ENCODE measurements at regions not wholly inside any gene's neighbourhood (a gene's known extent, or its start where the extent isn't known, plus 50 kb on each side); places are given as distances from the start of the nearest gene placed in this dataset.
"Not testable (repeated sequence)": the region's sequence is repeated elsewhere in the genome, so short reads cannot be mapped to it uniquely, and the experiment has no call there.

- no peak overlapping the region for H3K4me3 Mint-ChIP-seq
- H3K9me3 Mint-ChIP-seq, result no peaks in the 10 kb centered on the region
- H3K36me3 Mint-ChIP-seq (ENCODE audit: low read depth), result no peaks in the 10 kb centered on the region
- ATAC-seq (no peak), DNase-seq (no peak)
- intact Hi-C loops (cut with micrococcal nuclease), result no loop called here
- H3K27me3 Mint-ChIP-seq, result no peaks in the 10 kb centered on the region
- TF ChIP-seq CTCF (IDR thresholded peaks at IDR 0.05), result no peak
- H3K27ac Mint-ChIP-seq, result no peak overlapping the region
- ChIA-PET POLR2A (no interaction called here), CTCF (interaction anchor here (0.8 to 1.3 kb wide), 2 partner anchors 290 to 304 kb away, joined by 4 to 5 read pairs; no protein-coding TSS in a partner anchor)
- no peaks in the 10 kb centered on the region for H3K4me1 Mint-ChIP-seq (ENCODE audit: low read depth)
Observed at GRCh38 chr1:116195077-116195868, 84.1 kb downstream of the MAB21L3 start.

- CTCF ChIA-PET, result interaction anchor here (1.9 kb wide), 1 partner anchor 61 kb away, joined by 6 read pairs; no protein-coding TSS in a partner anchor
- DNase-seq; H3K9me3 Mint-ChIP-seq; H3K36me3 Mint-ChIP-seq (ENCODE audit: low read depth); H3K4me3 Mint-ChIP-seq; H3K27me3 Mint-ChIP-seq; POLR2A ChIA-PET; H3K4me1 Mint-ChIP-seq (ENCODE audit: low read depth); H3K27ac Mint-ChIP-seq; ATAC-seq; intact Hi-C loops (cut with micrococcal nuclease): not testable (repeated sequence)
Observed at GRCh38 chr1:116200343-116200742, 89.1 kb downstream of the MAB21L3 start.

- no peak for TF ChIP-seq CTCF (IDR thresholded peaks at IDR 0.05)
- ATAC-seq, result no peak
- no peak for DNase-seq
- intact Hi-C loops (cut with micrococcal nuclease), result no loop called here
- POLR2A ChIA-PET, result no interaction called here
- H3K4me1 Mint-ChIP-seq (ENCODE audit: low read depth), result no peaks in the 10 kb centered on the region
- CTCF ChIA-PET, result no interaction called here
- no peaks in the 10 kb centered on the region for H3K9me3 Mint-ChIP-seq
- H3K27me3 Mint-ChIP-seq, result peaks cover 2% of the 10 kb centered on the region
- no peaks in the 10 kb centered on the region for H3K36me3 Mint-ChIP-seq (ENCODE audit: low read depth)
- no peak overlapping the region for H3K4me3 Mint-ChIP-seq
- H3K27ac Mint-ChIP-seq, result no peak overlapping the region
Observed at GRCh38 chr1:116201911-116202310, 90.7 kb downstream of the MAB21L3 start.

GRCh38 chr1:116203181-116203723, 92.1 kb downstream of the MAB21L3 start:
- Mint-ChIP-seq H3K9me3 (no peaks in the 10 kb centered on the region), H3K4me1 (ENCODE audit: low read depth) (no peaks in the 10 kb centered on the region), H3K27me3 (peaks cover 2% of the 10 kb centered on the region), H3K27ac (no peak overlapping the region), H3K36me3 (ENCODE audit: low read depth) (no peaks in the 10 kb centered on the region), H3K4me3 (no peak overlapping the region)
- ChIA-PET CTCF (no interaction called here), POLR2A (no interaction called here)
- intact Hi-C loops (cut with micrococcal nuclease), result no loop called here
- no peak for TF ChIP-seq CTCF (IDR thresholded peaks at IDR 0.05)
- ATAC-seq (no peak), DNase-seq (no peak)

GRCh38 chr1:116203920-116204319, 92.7 kb downstream of the MAB21L3 start:
- TF ChIP-seq CTCF (IDR thresholded peaks at IDR 0.05), result no peak
- CTCF ChIA-PET, result no interaction called here
- no peak for ATAC-seq
- no peak for DNase-seq
- no peak overlapping the region for H3K27ac Mint-ChIP-seq
- peaks cover 2% of the 10 kb centered on the region for H3K27me3 Mint-ChIP-seq
- no peaks in the 10 kb centered on the region for H3K9me3 Mint-ChIP-seq
- H3K36me3 Mint-ChIP-seq (ENCODE audit: low read depth), result no peaks in the 10 kb centered on the region
- no peak overlapping the region for H3K4me3 Mint-ChIP-seq
- intact Hi-C loops (cut with micrococcal nuclease), result no loop called here
- POLR2A ChIA-PET, result no interaction called here
- no peaks in the 10 kb centered on the region for H3K4me1 Mint-ChIP-seq (ENCODE audit: low read depth)
